Left colon (tissue), 2 donors: ENCODE measurements at regions not wholly inside any gene's neighbourhood (a gene's known extent, or its start where the extent isn't known, plus 50 kb on each side); places are given as distances from the start of the nearest gene placed in this dataset.
A peak's percentile ranks its signal among the peaks of the same experiment; 100 is the strongest.
"Not testable (repeated sequence)": the region's sequence is repeated elsewhere in the genome, so short reads cannot be mapped to it uniquely, and the experiment has no call there.

ENCODE experiments used
- ATAC-seq: fragments of 200-7000 bp; cut with Tn5 transposase; one replicate; pipeline ENCODE4 v1.9.1; 2020; ENCODE audit warnings: mild to moderate bottlenecking, moderate library complexity
- DNase-seq, 2 donors: peaks; one replicate each; pipeline ENCODE4 v3.0.0-alpha.2; 2020
- intact Hi-C, 2 donors: fragments of 100-400 bp; cut with DNase I in 1 of 2; cut with micrococcal nuclease in 1 of 2; formaldehyde crosslinking; loops; one replicate each; pipeline versions ENCODE4 v1.11.2 to v1.14.0; 2022; cut with DNase I, micrococcal nuclease
- donor health status: DM: no; HTN: no; CAD: no.
- donor health status: DM: yes; HTN: yes; CAD: no.

- intact Hi-C loops = no loop called here
- ATAC-seq (no peak), DNase-seq (no peak)
Measured at GRCh38 chr10:14431868-14432267, 101.1 kb upstream of the FRMD4A start.

GRCh38 chr10:14429043-14429700 lies 98.4 kb upstream of the FRMD4A start:
- intact Hi-C loops = no loop called here
- ATAC-seq (no peak), DNase-seq (no peak)

GRCh38 chr10:14425034-14425433 lies 94.3 kb upstream of the FRMD4A start:
- intact Hi-C loops = no loop called here
- DNase-seq (no peak), ATAC-seq (no peak)

GRCh38 chr10:14423111-14423744 lies 92.5 kb upstream of the FRMD4A start:
- DNase-seq = no peak
- intact Hi-C loops = no loop called here
- peak; percentile 45 for ATAC-seq

- DNase-seq (no peak), ATAC-seq (no peak)
- intact Hi-C loops = no loop called here
Measured at GRCh38 chr10:14422431-14422830, 91.7 kb upstream of the FRMD4A start.

- ATAC-seq (no peak), DNase-seq (no peak)
- intact Hi-C loops = no loop called here
Measured at GRCh38 chr10:14421941-14422340, 91.2 kb upstream of the FRMD4A start.

- DNase-seq, ATAC-seq, intact Hi-C loops: not testable (repeated sequence)
Measured at GRCh38 chr10:14417336-14417735, 86.6 kb upstream of the FRMD4A start.

- intact Hi-C loops = no loop called here
- ATAC-seq = no peak
- DNase-seq = no peak
Measured at GRCh38 chr10:14416308-14416700, 85.6 kb upstream of the FRMD4A start.

- no peak for ATAC-seq
- intact Hi-C loops = no loop called here
- no peak for DNase-seq
Measured at GRCh38 chr10:14415676-14416307, 85.1 kb upstream of the FRMD4A start.

- DNase-seq (no peak), ATAC-seq (no peak)
- intact Hi-C loops = no loop called here
Measured at GRCh38 chr10:14414901-14415300, 84.2 kb upstream of the FRMD4A start.

- ATAC-seq (no peak), DNase-seq (no peak)
- intact Hi-C loops = no loop called here
Measured at GRCh38 chr10:14413523-14413922, 82.8 kb upstream of the FRMD4A start.

- ATAC-seq = no peak
- DNase-seq = no peak
- intact Hi-C loops = no loop called here
Measured at GRCh38 chr10:14412624-14413023, 81.9 kb upstream of the FRMD4A start.

GRCh38 chr10:14409856-14410458 lies 79.2 kb upstream of the FRMD4A start:
- ATAC-seq (no peak), DNase-seq (no peak)
- intact Hi-C loops = no loop called here

- ATAC-seq = no peak
- intact Hi-C loops = no loop called here
- no peak for DNase-seq
Measured at GRCh38 chr10:14409247-14409646, 78.5 kb upstream of the FRMD4A start.

- ATAC-seq = no peak
- intact Hi-C loops = no loop called here
Measured at GRCh38 chr10:14408139-14408538, 77.4 kb upstream of the FRMD4A start.

GRCh38 chr10:14407567-14407966 lies 76.8 kb upstream of the FRMD4A start:
- intact Hi-C loops = no loop called here
- DNase-seq = no peak
- no peak for ATAC-seq

More at GRCh38 chr10:14408139-14408538, 77.4 kb upstream of the FRMD4A start:
- no peak for DNase-seq

GRCh38 chr10:14405076-14406065 lies 74.6 kb upstream of the FRMD4A start:
- no peak for DNase-seq
- intact Hi-C loops = no loop called here
- ATAC-seq = no peak

- intact Hi-C loops = no loop called here
Measured at GRCh38 chr10:14403881-14404623, 73.3 kb upstream of the FRMD4A start.

More at GRCh38 chr10:14403881-14404623, 73.3 kb upstream of the FRMD4A start:
- ATAC-seq (no peak), DNase-seq (no peak)
